Erythroblast (primary cell): ENCODE measurements at regions not wholly inside any gene's neighbourhood (a gene's known extent, or its start where the extent isn't known, plus 50 kb on each side); places are given as distances from the start of the nearest gene placed in this dataset.

Source experiments
- GATA1 ChIP-seq: IDR thresholded peaks from 2 replicates; pipeline ENCODE4 v1.6.1; 2011; ENCODE audit warnings: low read depth, mild to moderate bottlenecking, control low read depth, low read length, moderate library complexity
- POLR2A ChIP-seq: IDR thresholded peaks from 2 replicates; pipeline ENCODE4 v1.6.1; 2011; ENCODE audit warnings: mild to moderate bottlenecking, low read length

DNA sequence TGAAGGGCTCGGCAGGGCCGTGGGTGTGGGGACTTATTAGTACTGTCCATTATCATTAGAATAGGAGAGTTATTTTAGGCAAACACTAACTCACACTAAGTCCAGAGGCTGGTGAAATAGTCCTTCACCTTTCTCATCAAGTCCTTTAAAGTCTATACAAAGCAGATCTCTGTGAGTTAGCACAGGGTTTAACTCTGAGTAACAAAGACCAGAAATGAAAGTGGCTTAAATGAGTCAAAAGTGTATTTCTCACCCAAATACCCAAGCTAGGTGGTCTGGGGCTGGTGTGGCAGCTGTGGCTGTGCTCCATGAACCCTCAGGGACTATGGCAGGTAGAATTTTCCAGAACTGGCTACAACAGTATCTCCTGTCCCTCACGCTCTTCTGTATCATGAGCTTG lies 263.2 kb downstream of the BCOR start:
- TF ChIP-seq POLR2A = no peak
- no peak for TF ChIP-seq GATA1
